ENCODE measurements at regions not wholly inside any gene's neighbourhood (a gene's known extent, or its start where the extent isn't known, plus 50 kb on each side); places are given as distances from the start of the nearest gene placed in this dataset.

DNA sequence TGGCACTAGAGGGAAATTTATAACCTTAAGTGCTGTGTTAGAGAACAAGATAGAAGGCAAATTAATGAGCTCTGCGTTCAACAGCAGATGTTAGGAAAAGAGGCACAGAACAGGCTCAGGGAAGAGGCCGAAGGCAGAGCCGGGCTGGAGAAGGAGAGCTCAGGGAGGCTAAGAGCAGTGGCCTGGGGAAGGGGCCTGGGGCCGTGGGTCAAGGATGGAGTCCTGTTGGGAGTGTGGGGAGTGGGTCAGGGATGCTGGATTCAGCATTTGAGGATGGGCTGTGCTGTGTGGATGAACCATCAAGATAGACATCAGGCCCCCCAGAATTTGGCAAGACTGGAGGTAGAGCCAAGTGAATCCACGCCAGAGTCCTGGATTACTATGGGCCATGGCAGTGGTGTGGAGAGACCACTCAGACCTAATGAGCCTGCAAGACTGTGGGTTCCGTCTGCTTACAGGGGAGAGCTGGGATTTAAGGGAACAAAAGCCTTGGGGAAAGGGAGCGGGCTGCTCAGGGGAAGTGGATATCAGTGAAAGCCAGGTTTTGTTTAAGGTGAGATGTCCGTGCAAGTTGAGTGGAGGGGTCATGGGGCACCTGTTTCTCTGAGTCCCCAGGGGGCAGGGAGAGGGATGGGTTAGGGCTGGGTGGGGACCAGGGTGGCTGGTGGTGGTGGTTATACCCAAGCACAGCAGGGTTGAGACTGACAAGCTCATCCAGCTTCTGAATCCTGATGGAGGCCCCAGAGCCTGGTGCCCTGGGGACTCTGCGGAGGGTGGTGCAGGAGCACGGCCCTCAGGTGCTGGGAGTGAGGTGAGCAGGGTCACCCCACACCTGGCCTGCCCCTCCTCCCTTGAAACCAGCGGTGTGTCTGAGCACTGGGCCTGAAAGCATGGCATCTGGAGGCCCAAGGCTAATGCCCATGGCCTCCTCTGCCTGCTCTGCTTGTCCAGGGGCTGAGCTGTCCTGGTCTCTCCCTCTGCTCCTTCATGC lies 101.7 kb downstream of the BMS1 start:
- TF ChIP-seq, protein P1, sequence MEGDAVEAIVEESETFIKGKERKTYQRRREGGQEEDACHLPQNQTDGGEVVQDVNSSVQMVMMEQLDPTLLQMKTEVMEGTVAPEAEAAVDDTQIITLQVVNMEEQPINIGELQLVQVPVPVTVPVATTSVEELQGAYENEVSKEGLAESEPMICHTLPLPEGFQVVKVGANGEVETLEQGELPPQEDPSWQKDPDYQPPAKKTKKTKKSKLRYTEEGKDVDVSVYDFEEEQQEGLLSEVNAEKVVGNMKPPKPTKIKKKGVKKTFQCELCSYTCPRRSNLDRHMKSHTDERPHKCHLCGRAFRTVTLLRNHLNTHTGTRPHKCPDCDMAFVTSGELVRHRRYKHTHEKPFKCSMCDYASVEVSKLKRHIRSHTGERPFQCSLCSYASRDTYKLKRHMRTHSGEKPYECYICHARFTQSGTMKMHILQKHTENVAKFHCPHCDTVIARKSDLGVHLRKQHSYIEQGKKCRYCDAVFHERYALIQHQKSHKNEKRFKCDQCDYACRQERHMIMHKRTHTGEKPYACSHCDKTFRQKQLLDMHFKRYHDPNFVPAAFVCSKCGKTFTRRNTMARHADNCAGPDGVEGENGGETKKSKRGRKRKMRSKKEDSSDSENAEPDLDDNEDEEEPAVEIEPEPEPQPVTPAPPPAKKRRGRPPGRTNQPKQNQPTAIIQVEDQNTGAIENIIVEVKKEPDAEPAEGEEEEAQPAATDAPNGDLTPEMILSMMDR (conservative IDR thresholded peaks at IDR 0.05; ENCODE audit: low read depth, low read length) = no peak
- no peak for TF ChIP-seq EZH2 (IDR thresholded peaks at IDR 0.05; ENCODE audit: borderline replicate concordance, low read depth, low read length, poor library complexity, severe bottlenecking)
- Histone ChIP-seq H3K27me3 (replicated peaks; ENCODE audit: insufficient read depth, low read depth, low read length, poor library complexity) (no peaks in the 10 kb centered on the region), H3K27ac (ENCODE audit: low read depth, low read length, poor library complexity, severe bottlenecking) (no peak overlapping the region), H3K36me3 (ENCODE audit: insufficient read depth, low read length, poor library complexity, severe bottlenecking) (no peaks in the 10 kb centered on the region), H3K4me3 (ENCODE audit: low read depth, low read length, poor library complexity, severe bottlenecking) (no peak overlapping the region), H3K4me1 (ENCODE audit: insufficient read depth, low read length, poor library complexity, severe bottlenecking) (no peaks in the 10 kb centered on the region), H3K9me3 (ENCODE audit: low read depth, low read length, poor library complexity, severe bottlenecking) (no peaks in the 10 kb centered on the region)
- DNase-seq (ENCODE audit: low spot score) = no peak
- intact Hi-C loops (cut with micrococcal nuclease; ENCODE audit: unreplicated experiment) = no loop called here
- no TSS peak for BruUV-seq (replicated peaks)
- CTCF ChIA-PET = no interaction called here
- POLR2A ChIA-PET (ENCODE audit: low non-redundant PET) = no interaction called here

DNA sequence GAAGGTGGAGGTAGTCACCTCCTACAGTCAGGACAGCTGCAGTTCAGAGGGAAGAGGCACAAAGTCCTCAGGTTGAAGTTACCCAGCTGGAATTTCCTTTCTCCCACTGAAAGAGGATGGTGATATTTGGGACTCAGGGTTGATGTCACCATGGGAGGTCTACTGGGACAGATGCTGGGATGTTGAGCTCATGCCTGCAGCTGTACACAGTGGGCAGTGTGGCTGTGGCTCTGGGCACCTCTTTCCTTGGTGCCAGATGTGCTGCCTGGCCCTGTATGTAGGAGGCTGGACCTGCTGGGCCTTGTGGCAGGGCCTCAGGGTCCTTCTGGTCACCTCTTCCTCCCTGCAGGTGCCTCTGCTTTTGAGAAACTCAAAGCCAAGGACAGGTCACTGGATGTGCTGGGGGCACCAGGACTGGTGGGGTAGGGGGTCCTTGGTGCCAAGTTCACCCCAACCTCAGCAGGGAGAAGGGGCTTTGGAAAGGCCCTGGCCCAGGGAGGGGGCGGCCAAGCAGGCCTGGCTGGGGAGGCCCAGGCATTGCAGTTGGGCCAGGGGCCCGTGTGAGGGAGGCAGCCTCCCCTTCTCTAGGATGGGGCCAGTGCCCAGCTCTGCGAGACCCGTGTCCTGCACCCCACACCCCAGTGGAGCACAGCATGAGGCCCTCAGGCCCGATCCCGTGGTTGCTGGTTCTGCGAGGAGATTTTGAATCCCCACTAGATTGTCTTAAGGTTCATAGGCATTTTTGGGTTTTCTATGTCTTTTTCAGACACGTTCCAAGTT lies 103.1 kb downstream of the BMS1 start:
- no peaks in the 10 kb centered on the region for H3K27me3 ChIP-seq (replicated peaks; ENCODE audit: insufficient read depth, low read depth, low read length, poor library complexity)
- no TSS peak for BruUV-seq (replicated peaks)
- no peaks in the 10 kb centered on the region for H3K36me3 ChIP-seq (ENCODE audit: insufficient read depth, low read length, poor library complexity, severe bottlenecking)
- no peaks in the 10 kb centered on the region for H3K9me3 ChIP-seq (ENCODE audit: low read depth, low read length, poor library complexity, severe bottlenecking)
- CTCF ChIA-PET = no interaction called here
- no peak overlapping the region for H3K4me3 ChIP-seq (ENCODE audit: low read depth, low read length, poor library complexity, severe bottlenecking)
- H3K4me1 ChIP-seq (ENCODE audit: insufficient read depth, low read length, poor library complexity, severe bottlenecking) = no peaks in the 10 kb centered on the region
- TF ChIP-seq EZH2 (IDR thresholded peaks at IDR 0.05; ENCODE audit: borderline replicate concordance, low read depth, low read length, poor library complexity, severe bottlenecking) = no peak
- TF ChIP-seq, protein P1 (conservative IDR thresholded peaks at IDR 0.05; ENCODE audit: low read depth, low read length) = no peak
- POLR2A ChIA-PET (ENCODE audit: low non-redundant PET) = no interaction called here
- DNase-seq (ENCODE audit: low spot score) = no peak
- intact Hi-C loops (cut with micrococcal nuclease; ENCODE audit: unreplicated experiment) = no loop called here
- H3K27ac ChIP-seq (ENCODE audit: low read depth, low read length, poor library complexity, severe bottlenecking) = no peak overlapping the region

DNA sequence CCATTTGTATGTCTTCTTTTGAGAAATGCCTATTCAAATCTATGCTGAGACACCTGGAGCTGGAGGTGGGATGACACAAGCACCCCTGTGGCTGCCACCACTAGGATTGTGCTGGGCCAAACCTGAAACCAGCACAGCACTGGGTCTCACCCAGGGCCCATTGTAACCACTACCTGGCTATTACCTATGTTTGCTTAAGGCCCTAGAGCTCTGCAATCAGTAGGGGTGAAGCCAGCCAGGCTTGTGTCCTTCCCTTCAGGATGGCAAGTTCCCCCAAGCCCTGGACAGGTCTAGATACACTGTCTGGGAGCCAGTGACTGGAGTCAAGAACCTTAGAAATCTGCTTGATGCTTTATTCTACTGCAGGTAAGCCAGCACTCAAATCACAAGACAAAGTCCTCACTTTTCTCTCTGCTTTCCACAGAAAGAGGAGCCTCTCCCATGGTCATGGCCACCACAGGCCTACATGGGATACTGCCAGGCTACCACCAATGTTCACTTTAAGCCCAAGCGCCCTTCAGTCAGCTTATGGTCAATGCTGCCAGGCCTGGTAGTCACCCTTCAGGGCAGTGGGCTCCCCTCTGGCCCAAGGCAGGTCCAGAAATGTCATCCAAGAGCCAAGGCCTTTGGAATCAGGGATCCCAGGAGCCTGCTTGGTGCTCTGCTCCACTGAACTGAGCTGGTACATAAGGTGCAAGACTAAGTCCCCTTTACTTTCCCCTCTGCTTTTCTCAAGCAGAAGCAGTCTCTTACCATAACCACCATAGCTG lies 105.3 kb downstream of the BMS1 start:
- no peak for DNase-seq (ENCODE audit: low spot score)
- no peaks in the 10 kb centered on the region for H3K9me3 ChIP-seq (ENCODE audit: low read depth, low read length, poor library complexity, severe bottlenecking)
- no peaks in the 10 kb centered on the region for H3K36me3 ChIP-seq (ENCODE audit: insufficient read depth, low read length, poor library complexity, severe bottlenecking)
- H3K4me1 ChIP-seq (ENCODE audit: insufficient read depth, low read length, poor library complexity, severe bottlenecking) = no peaks in the 10 kb centered on the region
- CTCF ChIA-PET = no interaction called here
- intact Hi-C loops (cut with micrococcal nuclease; ENCODE audit: unreplicated experiment) = no loop called here
- no peaks in the 10 kb centered on the region for H3K27me3 ChIP-seq (replicated peaks; ENCODE audit: insufficient read depth, low read depth, low read length, poor library complexity)
- TF ChIP-seq, protein P1 (conservative IDR thresholded peaks at IDR 0.05; ENCODE audit: low read depth, low read length) = no peak
- TF ChIP-seq EZH2 (IDR thresholded peaks at IDR 0.05; ENCODE audit: borderline replicate concordance, low read depth, low read length, poor library complexity, severe bottlenecking) = no peak
- H3K4me3 ChIP-seq (ENCODE audit: low read depth, low read length, poor library complexity, severe bottlenecking) = no peak overlapping the region
- no TSS peak for BruUV-seq (replicated peaks)
- POLR2A ChIA-PET (ENCODE audit: low non-redundant PET) = no interaction called here
- no peak overlapping the region for H3K27ac ChIP-seq (ENCODE audit: low read depth, low read length, poor library complexity, severe bottlenecking)

All from A673 (cell line).